Putamen (tissue), 1 donor: ENCODE measurements at regions not wholly inside any gene's neighbourhood (a gene's known extent, or its start where the extent isn't known, plus 50 kb on each side); places are given as distances from the start of the nearest gene placed in this dataset.
"Not testable (repeated sequence)": the region's sequence is repeated elsewhere in the genome, so short reads cannot be mapped to it uniquely, and the experiment has no call there.

Experiments
- DNase-seq: peaks from one replicate; pipeline ENCODE4 v3.0.0-alpha.2; 2016; ENCODE audit warnings: low spot score

DNA sequence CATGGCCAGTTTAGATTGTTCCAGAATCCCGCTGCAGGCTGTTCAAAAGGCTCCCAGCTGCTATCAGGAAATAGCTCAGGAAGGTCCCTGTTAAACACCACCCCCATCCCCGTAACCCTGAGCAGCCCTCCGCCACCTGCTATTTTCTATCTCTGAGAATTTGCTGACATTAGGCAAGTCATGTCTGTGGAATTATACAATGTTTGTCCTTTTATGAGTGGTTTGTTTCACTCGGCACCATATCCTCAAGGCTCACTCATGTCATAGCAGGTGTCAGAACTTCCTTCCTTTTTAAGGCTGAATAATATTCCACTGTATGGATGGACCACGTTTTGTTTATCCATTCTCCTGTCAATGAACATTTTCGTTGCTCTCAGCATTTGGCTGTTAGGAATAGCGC lies 164.3 kb upstream of the FOXF1 start:
- no peak for DNase-seq

DNA sequence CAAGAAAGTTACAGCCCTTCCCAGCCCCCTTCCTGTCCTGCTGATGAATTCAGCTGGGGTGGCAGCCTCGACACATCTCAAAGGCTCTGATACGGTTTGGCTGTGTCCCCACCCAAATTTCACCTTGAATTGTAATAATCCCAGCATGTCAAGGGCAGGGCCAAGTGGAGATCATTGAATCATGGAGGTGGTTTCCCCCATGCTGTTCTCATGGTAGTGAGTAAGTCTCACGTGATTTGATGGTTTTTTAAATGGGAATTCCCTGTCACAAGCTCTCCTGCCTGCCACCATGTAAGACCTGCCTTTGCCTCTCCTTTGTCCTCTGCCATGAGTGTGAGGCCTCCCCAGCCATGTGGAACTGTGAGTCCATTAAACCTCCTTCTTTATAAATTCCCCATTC lies 163.2 kb upstream of the FOXF1 start:
- no peak for DNase-seq

DNA sequence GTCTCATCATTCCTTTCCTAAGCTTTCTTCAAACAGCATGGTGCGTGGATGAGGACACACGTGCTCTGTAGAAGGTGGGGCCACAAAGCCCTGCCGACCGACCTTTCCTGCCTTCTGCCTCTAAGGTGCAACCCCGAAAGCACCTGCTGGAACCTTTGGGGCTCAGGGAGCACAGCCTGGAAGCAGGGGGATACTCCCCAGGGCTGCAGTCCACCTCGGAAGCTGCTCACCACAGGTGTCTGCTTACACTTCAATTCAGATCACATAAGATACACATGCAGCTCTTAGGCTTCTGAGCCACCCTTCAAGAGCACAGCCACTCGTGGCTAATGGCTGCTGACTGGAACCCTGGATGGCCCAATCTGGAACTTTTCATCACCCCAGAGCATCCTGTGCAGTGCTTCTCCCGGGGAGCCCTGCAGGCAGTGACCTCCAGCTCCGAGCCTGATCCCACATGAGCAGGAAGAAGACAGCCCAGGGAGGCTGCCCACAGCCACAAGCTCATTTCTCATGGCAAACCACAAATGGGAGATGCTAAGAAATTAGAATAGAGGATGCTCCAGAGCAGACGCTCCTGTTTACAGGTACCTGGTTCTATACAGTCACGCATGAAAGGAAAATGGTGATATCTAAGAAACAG lies 162.3 kb upstream of the FOXF1 start:
- no peak for DNase-seq

DNA sequence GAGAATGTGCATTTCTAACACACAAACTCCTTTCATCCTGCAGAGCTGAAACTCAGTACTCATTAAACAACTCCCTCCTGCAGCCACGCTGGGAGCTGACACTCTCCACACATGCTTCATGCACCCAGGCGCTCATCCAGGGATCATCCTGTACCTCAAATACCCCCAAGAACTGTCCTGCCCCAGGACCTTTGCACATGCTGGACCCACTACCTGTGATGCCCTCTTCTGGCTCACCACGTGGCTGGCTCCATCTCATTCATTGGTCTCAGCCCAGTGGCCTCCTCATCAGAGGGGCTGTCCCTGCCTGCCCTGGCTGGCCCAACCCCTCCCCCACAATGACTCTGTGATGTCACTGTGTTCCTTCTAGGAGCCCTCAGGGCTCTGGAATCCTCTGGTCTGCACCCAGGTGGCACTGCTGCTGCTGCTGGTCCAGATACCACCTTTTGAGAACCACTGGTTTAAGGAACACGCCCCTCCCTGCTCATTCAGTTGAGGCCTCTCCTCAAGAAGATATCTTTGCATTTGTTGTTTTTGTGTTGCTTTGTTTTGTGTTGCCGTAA lies 160.9 kb upstream of the FOXF1 start:
- no peak for DNase-seq

DNA sequence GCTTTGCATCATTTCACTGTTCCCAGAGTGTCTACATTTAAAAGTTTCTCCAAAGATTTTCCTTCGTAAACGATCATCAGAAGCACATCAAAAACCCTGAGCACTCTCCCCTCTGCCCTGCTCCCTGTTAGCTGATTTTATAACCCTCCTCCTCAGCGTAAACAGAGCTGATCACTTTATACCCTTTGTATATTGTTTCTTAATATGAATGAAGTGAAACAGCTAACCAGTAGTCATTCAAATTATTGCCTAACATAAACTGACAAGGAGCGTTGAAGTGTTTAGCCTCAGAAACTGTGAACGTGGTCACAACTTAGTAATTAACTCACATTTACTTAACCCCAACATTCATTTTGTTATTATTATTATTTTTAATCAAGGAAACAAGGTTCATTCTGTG lies 160.0 kb upstream of the FOXF1 start:
- no peak for DNase-seq

DNA sequence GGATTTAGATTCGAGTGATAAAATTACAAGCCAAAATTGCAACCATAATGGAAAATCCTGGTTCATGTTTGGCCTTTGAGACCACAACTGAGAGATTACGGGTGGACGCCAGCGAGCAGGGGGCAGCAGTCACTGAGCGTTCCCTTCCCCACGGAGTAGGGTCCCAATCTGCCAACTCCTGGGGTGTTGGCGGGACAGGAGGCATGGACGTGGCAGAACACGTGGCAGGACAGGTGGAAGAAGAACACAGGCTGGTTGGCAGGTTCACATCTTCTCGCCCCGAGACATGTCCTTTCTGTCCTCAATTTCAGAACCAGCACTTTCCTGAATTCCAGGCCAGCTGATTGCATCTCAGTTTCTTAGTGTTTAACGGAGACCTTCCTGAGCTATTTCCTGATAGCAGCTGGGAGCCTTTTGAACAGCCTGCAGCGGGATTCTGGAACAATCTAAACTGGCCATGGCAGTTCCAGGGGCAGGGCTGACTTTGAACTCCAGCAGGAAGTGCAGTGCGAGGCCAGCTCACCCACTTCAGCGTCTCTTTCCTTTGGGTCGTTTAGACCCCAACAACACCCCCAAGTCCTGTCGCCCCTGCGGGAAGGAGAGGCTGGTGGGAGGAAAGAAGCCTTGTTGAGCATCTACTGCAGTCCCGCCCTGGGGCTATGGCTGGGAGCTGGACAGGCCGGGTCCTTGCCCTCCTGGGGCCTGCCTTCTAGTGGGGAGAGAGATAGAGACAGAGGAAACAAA lies 159.1 kb upstream of the FOXF1 start:
- no peak for DNase-seq

DNA sequence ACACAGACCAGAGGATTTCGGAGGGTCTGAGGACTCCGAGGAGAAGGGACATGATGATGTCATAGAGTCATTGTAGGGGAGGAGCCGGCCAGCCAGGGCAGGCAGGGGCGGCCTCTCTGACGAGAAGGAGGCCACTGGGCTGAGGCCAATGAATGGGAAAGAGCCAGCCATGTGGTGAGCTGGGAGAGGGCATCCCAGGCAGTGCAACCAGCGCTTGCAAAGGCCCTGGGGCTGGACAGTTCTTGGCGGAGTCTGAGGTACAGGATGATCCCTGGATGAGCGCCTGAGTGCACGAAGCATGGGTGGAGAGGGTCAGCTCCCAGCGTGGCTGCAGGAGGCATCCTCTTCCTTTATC lies 158.6 kb upstream of the FOXF1 start:
- DNase-seq, result not testable (repeated sequence)

DNA sequence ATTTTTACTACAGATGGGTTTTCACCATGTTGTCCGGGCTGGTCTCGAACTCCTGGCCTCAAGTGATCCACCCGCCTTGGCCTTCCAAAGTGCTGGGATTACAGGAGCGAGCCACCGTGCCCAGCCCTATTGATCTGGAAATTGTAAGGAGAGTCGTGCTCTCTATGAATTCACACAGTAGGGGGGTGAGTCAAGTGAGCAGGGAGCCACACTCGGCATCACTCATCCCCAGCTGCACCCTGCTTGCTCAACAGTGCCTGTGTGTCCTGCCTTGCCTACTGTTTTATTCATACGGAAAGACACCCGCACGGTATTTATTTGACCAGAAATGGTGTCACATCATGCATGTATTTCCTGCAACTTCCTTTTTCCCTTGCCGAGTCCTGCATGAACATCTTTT lies 157.2 kb upstream of the FOXF1 start:
- DNase-seq, result no peak

DNA sequence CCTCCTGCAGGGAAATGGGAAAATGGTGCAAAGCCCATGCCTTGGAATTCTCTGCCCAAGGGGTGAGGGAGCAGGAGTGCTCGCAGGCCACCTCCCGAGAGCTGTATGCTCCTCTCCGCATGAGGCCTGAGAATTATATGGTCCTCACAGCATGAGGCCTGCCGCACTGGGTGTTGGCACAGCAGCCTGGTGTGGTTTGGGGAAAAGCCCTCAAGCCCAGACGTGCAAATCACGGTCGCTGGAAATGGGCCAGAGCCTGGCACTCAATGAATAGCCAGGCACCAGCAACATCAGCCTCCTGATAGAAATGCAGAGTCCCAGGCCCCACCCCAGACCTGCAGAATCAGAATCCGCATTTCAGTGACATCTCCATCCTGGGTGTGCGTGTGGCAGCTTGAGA lies 156.4 kb upstream of the FOXF1 start:
- no peak for DNase-seq

DNA sequence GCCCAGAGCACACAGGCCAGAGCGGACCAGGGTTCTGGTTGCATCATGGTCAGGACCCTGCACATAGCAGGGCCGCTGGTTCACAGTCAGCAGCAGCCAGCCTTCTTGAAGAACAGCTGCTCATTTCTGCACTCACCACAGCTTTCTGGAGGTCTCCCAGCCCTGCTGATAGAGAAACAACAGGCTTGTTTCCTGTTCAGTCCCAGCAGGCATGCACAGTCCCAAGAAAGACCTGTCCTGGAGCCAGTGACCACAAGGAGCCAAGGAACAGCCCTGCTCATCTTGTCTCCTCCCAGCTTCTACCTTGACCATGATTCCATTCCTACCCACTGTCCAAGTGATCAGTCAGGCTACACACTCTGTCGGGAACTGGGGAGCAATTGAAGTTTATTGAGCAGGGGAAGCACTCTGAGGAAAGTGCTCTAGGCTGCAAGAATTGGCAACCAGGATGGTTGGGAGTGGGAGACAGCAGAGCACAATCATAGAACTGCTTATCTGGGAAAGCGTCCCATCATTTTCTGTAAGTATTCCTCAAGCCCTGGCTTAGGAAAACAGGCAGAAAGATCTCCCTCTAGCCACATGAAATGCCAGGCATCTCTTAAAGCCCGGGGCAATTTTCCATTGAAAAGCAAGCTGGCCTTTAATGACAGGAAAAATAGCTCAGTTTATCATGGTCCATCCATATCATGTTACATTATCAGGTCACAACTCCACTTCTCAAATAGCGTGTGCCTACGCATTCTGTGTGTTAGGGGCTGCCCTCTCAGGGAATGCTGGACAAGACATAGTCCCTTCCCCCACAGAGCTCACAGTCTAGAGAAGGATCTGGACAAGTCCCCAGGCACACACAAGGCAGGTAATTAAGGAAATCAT lies 155.4 kb upstream of the FOXF1 start:
- DNase-seq, result no peak

DNA sequence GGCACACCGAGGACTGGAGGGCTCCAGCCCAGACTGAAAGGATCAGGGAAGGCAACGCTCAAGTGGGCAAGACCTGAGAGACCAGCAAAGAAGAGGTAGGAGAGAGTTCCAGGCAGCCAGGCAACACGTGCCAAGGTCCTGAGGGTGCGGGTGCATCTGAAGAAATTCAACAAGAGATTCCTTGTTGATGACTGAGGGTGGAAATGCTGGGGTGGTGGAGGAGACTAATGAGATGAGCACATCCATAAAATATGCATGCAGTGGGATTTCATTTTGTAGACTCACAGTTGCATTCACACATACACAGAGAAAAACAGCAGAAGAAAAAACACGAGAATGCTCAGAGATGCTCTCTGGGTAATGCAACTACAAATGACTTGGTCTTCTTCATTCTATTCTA lies 154.8 kb upstream of the FOXF1 start:
- DNase-seq, result no peak

DNA sequence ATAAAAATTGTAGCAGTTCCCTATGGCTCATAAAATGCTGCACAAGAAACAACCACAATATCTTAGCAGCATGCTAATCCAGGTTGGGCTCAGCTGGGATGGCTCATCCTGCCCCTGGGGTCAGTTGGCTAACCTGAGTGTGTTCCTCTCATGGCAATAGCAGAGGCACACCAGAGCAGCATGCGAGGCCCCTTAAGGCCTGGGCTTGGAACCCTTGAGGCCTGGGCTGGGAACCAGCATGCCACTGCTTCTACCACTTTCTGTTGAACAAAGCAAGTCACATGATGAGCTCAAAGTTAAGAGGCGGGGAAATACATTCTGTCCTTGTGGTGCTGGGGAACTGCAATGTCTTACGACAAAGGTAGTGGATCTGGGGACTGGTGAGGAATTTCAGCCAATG lies 154.4 kb upstream of the FOXF1 start:
- DNase-seq, result no peak

DNA sequence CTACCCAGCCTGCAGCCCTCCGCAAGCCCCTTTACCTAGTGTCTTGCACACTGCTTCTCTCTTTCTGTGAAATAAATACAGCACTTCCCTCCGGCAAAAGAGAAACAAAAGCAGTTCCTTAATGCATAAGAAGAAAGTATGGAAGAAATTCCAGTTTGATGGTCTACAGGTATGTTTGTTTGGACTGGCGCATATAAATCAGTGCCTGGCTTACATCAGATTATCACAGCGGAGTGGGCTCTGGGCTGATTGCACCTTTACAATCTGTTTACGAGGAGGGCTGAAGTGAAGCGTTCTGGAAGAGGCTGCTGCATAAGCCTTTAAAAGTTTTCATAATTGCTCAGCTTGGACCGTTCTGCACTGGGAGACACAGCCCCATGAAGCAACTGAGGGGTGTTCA lies 153.5 kb upstream of the FOXF1 start:
- DNase-seq, result no peak

DNA sequence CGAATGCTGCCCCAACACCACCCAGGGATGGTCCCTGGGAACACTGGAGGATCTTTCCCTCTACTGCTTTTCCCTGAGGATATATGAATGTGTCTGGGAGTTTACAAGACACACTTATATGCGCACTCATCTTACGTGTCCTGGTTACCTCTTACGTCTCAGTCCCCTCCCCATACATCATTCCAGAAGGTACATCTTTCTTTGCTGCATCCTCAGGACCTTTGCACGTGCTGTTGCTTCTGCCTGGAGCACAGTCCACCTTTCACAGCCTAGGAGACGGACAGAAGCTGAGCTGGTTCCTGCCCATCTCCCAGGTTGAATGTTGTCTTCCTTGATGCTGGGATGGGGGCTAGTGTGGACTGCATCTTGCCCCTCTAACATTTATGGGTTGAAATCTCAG lies 153.0 kb upstream of the FOXF1 start:
- DNase-seq, result no peak

DNA sequence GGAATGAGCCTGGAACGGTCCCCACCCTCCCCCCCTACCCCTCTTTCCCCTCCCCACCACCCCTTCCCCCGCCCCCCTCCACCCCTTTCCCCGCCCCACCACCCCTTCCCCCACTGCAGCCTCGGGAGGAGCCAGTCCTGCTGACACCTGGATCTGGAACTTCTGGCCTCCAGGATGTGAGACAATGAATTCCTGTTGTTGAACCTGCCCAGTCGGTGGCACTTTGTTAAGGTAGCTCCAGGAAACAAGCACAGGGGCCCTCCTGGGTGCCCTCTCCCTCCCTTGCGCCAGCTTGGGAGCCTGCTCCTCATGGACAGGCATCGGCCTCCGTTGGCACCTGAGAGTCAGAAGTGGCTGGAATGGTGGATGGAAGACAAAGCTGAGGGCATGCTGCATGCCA lies 152.4 kb upstream of the FOXF1 start:
- DNase-seq, result no peak

DNA sequence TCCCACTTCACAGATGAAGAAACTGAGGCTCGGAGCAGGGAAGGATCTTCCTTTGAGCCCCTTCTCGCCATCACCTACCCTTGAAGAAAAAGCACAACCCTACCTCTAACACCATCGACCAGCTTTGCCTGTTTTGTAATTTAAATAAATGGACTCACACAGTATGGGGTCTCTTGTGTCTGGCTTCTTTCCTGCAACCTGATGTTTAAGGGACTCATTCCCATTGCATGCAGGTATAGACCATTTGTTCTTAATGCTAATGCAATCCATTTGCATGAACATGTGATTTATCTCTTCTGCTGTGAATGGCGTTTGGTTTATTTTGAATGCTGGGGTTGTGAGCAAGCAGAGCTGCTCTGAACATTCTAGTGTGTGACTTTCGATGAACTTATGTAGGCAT lies 150.8 kb upstream of the FOXF1 start:
- DNase-seq, result no peak

DNA sequence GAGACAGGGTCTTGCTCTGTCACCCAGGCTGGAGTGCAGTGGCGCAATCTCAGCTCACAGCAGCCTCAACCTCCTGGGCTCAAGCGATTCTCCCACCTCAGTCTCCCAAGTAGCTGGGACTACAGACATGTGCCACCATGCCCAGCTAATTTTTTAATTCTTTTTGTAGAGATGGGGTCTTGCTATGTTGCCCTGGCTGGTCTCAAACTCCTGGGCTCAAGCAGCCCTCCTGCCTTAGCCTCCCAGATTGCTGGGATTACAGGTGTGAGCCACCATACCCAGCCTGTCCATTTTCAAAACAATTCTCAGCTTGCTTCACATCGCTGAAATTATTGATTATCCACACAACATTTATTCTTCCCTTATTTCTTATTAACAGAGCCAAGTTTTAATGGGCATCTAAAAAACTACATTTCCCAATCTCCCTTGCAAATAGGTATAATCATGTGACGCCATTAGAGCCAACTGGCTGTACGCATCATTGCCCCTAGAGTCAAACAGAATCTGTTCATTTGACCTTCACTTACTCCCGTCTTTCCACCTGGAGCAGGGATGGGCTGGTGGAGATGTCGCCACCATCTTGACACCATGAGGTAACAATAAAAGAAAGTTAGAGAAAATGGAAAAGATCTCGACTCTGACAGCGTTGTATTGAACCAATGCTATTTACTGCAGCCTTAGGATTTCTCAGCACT lies 148.0 kb upstream of the FOXF1 start:
- no peak for DNase-seq

DNA sequence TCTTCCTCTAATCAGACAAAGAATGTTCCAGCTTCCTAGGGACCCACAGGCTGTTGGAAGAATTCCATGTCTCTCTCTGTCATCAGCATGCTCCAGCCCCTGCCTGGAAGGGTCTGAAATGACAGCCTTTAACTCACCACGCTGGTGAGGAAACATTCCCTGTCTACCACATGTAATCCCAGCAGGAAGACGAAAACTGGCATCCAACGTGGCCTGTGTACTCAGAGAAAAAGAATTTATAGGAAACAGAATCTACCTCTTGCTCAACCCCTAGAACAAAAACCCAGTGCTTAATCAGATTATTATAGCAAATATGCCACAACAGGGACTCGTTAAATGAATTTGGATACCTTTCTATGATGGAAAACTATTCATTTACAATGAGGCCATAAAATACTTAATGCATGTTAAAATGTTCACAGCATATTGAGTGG lies 147.3 kb upstream of the FOXF1 start:
- no peak for DNase-seq

DNA sequence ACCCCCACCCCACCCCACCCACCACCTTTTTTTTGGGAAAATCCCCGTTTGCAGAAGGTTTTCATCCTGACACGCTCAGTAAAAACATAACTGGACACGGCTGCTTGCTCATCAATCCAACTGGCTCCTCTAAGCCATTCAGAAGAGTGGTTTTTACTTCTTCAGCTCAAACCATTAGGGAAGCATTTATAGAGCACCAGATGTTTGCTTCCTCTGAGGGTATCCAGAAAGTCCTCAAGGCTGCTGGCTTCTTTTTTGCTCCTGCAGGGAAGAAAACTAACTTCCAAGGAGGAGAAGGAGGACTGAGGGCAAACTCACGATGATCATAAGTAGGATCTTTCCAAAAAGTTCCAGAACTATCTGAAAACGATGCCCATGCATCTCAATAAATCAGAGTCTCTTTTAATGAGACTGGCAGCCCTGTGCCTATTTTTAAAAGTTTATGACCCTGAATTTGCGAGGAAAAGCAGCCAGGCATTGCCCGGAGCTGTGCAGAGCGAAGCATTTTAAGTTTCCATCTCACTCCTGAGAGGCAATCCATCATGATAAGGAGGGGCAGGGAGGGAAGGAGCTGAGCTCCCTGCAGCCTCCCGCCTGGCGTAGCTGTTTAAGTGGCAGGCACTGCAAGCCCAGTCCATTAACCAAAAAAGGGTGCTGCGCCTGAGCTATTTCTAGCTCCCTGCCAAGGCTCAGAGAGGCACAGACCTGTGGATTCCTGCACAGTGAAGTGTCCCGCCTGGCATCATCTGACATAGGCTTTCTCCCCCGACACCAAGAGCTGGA lies 146.3 kb upstream of the FOXF1 start:
- DNase-seq, result no peak

DNA sequence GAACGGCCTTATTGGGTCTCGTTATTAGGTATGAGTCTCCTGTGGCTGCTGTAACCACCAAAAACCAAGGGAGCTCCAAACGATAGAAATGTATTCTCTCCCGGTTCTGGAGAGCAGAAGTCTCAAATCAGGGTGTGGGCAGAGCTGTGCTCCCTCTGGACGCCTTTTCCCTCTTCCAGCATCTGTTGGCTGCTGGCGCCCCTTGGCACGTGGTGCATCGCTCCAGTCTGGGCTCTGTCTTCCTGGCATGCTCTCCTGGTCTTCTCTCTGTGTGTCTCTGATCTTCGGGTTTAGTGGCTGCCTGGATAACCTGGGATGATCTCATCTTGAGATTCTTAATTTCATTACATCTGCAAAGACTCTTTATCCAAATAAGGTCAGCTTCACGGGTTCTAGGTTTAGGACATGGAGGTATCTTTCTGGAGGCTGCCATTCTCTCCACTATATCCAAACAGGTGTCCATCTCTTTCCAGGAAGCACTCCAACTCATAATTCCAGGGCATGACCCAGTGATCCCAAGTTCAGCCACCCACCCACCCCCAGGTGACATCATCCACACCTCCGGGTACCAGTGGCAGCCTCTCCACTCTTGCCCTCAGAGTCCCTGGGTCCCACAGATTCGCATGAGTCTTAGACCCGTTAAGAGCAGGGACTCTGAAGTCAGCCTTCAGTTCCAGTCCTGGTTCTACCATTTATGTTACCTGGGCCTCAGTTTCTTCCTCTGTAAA lies 145.5 kb upstream of the FOXF1 start:
- no peak for DNase-seq
